Thyroid gland (tissue), 4 donors: ENCODE measurements at regions not wholly inside any gene's neighbourhood (a gene's known extent, or its start where the extent isn't known, plus 50 kb on each side); places are given as distances from the start of the nearest gene placed in this dataset.

ENCODE experiments used
- CTCF ChIP-seq, 6 experiments: fragments of 200-600 bp in 3 of 6; fragments of 450-650 bp in 3 of 6; sonication (generic) in 3 of 6; IDR thresholded peaks; one replicate each; pipeline ENCODE4 v1.5.1; 2016 to 2019; ENCODE audit warnings: antibody characterized with exemption in 6 of 6, mild to moderate bottlenecking in 2 of 6, inconsistent platforms in 1 of 6, moderate library complexity in 1 of 6
- POLR2A ChIP-seq, 2 donors: fragments of 450-650 bp; IDR thresholded peaks; one replicate each; pipeline ENCODE4 v1.6.1; 2017; ENCODE audit warnings: antibody characterized with exemption in 2 of 2, mild to moderate bottlenecking in 2 of 2, moderate library complexity in 1 of 2

- TF ChIP-seq POLR2A (IDR thresholded peaks at IDR 0.05), result no peak
- no peak for TF ChIP-seq CTCF (IDR thresholded peaks at IDR 0.05)
Measured at GRCh38 chr5:15027764-15028163, 156.2 kb upstream of the ANKH start.
